Lower leg skin (tissue), 4 donors: ENCODE measurements at regions not wholly inside any gene's neighbourhood (a gene's known extent, or its start where the extent isn't known, plus 50 kb on each side); places are given as distances from the start of the nearest gene placed in this dataset.

Experiments
- DNase-seq, 2 donors: peaks; one replicate each; pipeline ENCODE4 v3.0.0-alpha.2; 2019; ENCODE audit warnings: low spot score in 2 of 2
- H3K4me3 ChIP-seq: fragments of 200-600 bp; sonication (generic); 2 replicates; pipeline ENCODE4 v1.5.1; 2017; ENCODE audit warnings: mild to moderate bottlenecking, low read depth; ENCODE audit not compliant: poor library complexity, severe bottlenecking
- CTCF ChIP-seq, 3 donors: fragments of 450-650 bp; IDR thresholded peaks; one replicate each; pipeline ENCODE4 v1.5.1; 2016; ENCODE audit warnings: antibody characterized with exemption in 3 of 3, mild to moderate bottlenecking in 3 of 3, moderate library complexity in 2 of 3
- POLR2A ChIP-seq, 2 donors: fragments of 450-650 bp; IDR thresholded peaks; one replicate each; pipeline ENCODE4 v1.6.1; 2016 to 2017; ENCODE audit warnings: antibody characterized with exemption in 2 of 2, mild to moderate bottlenecking in 1 of 2, moderate library complexity in 1 of 2
- WGBS, 2 donors: methylation state at CpG; one replicate each; pipeline ENCODE4 v1.1.5; 2018; 5-methylcytosine and 5-hydroxymethylcytosine counted together
- intact Hi-C: fragments of 100-400 bp; cut with DNase I; formaldehyde crosslinking; loops from one replicate; pipeline ENCODE4 v1.15.0; 2023; ENCODE audit warnings: low total_unique reads

GRCh38 chr6:44043479-44044153, 83.6 kb downstream of the MRPL14 start:
- WGBS, 2 donors, result 75 to 88% methylated on average over 2 of the region's 2 CpGs
- intact Hi-C loops, result no loop called here
- DNase-seq, result no peak
- H3K4me3 ChIP-seq, result no peak overlapping the region
- TF ChIP-seq POLR2A (IDR thresholded peaks at IDR 0.05) (no peak), CTCF (IDR thresholded peaks at IDR 0.05) (no peak)

GRCh38 chr6:44042989-44043478, 84.2 kb downstream of the MRPL14 start:
- no peak overlapping the region for H3K4me3 ChIP-seq
- TF ChIP-seq CTCF (IDR thresholded peaks at IDR 0.05) (peak in 1 of 3 donors; percentile 31), POLR2A (IDR thresholded peaks at IDR 0.05) (no peak)
- 48 to 52% methylated on average over 1 of the region's 1 CpG for WGBS, 2 donors
- no peak for DNase-seq
- intact Hi-C loops, result no loop called here

GRCh38 chr6:44042261-44042988, 84.8 kb downstream of the MRPL14 start:
- no peak for DNase-seq
- no peak overlapping the region for H3K4me3 ChIP-seq
- WGBS, 2 donors, result 86 to 97% methylated on average over 4 of the region's 4 CpGs
- TF ChIP-seq CTCF (IDR thresholded peaks at IDR 0.05) (no peak), POLR2A (IDR thresholded peaks at IDR 0.05) (no peak)
- intact Hi-C loops, result no loop called here

- intact Hi-C loops, result no loop called here
- H3K4me3 ChIP-seq, result no peak overlapping the region
- WGBS, 2 donors, result 34 to 44% methylated on average over 10 of the region's 10 CpGs
- TF ChIP-seq POLR2A (IDR thresholded peaks at IDR 0.05), result no peak
- DNase-seq, result peak in 1 of 2 donors; percentile 75
Observed at GRCh38 chr6:44041461-44042260, 85.6 kb downstream of the MRPL14 start.

- no peak overlapping the region for H3K4me3 ChIP-seq
- intact Hi-C loops, result no loop called here
- WGBS, 2 donors, result 84 to 93% methylated on average over 4 of the region's 4 CpGs
- no peak for TF ChIP-seq POLR2A (IDR thresholded peaks at IDR 0.05)
- TF ChIP-seq CTCF (IDR thresholded peaks at IDR 0.05), result no peak
- peak in 1 of 2 donors; percentile 58 for DNase-seq
Observed at GRCh38 chr6:44040786-44041185, 86.5 kb downstream of the MRPL14 start.
